A549 (cell line): ENCODE measurements at regions not wholly inside any gene's neighbourhood (a gene's known extent, or its start where the extent isn't known, plus 50 kb on each side); places are given as distances from the start of the nearest gene placed in this dataset.

Experiments used
- ATAC-seq, 2 experiments: fragments of 200-7000 bp in 1 of 2; fragments of >200 bp in 1 of 2; cut with Nextera tagmentation in 1 of 2; cut with Tn5 transposase in 1 of 2; 3 replicates each; pipeline versions ENCODE4 v1.8.0 to v1.9.1; 2018 to 2020; ENCODE audit warnings: mild to moderate bottlenecking in 1 of 2, moderate library complexity in 1 of 2
- CTCF ChIA-PET: fragments of 300-600 bp; sonication (Branson Sonifier 250); formaldehyde crosslinking; extraction: SDS; loops from one replicate; lab custom pipeline; 2021; ENCODE audit warnings: antibody characterized with exemption, inconsistent platforms; lab: Yijun Ruan, JAX
- POLR2A ChIA-PET: fragments of 350-600 bp; formaldehyde crosslinking; extraction: SDS; loops from one replicate; lab custom pipeline; 2021; ENCODE audit warnings: antibody characterized with exemption, inconsistent platforms; lab: Yijun Ruan, JAX
- DNase-seq, 2 experiments: peaks; one replicate each; pipeline versions ENCODE4 v3.0.0 to v3.0.0-alpha.2; 2011 to 2016; ENCODE audit warnings: low read depth in 1 of 2, low spot score in 1 of 2
- FAIRE-seq: peaks from 2 replicates; lab custom pipeline; 2011; peaks lifted over from hg19 to GRCh38; lab: Jason Lieb, UNC
- H3K27ac ChIP-seq, 2 experiments: fragments of >200 bp; sonication (Bioruptor Twin); formaldehyde crosslinking; 3 replicates each; pipeline ENCODE4 v1.5.1; 2016 to 2017
- H3K4me1 ChIP-seq: fragments of >200 bp; sonication (Bioruptor Twin); formaldehyde crosslinking; 3 replicates; pipeline ENCODE4 v1.6.1; 2016
- H3K4me2 ChIP-seq: fragments of >200 bp; sonication (Bioruptor Twin); formaldehyde crosslinking; 3 replicates; pipeline ENCODE4 v1.6.1; 2016
- H3K4me3 ChIP-seq: fragments of >200 bp; sonication (Bioruptor Twin); formaldehyde crosslinking; 3 replicates; pipeline ENCODE4 v1.5.1; 2016
- H3K9me3 ChIP-seq: fragments of >200 bp; sonication (Bioruptor Twin); formaldehyde crosslinking; 3 replicates; pipeline ENCODE4 v1.6.1; 2016
- ATOH8 ChIP-seq: fragments of 250-450 bp; sonication (Bioruptor Pico); IDR thresholded peaks from 2 replicates; pipeline ENCODE4 v1.5.0; 2020; ENCODE audit warnings: low read depth, mild to moderate bottlenecking, moderate library complexity
- EHMT2 ChIP-seq: fragments of 200-600 bp; sonication (generic); IDR thresholded peaks from 2 replicates; pipeline ENCODE4 v1.6.1; 2016; ENCODE audit warnings: antibody characterized with exemption, low read depth, mild to moderate bottlenecking, moderate library complexity
- ELK1 ChIP-seq: fragments of 150-350 bp; IDR thresholded peaks from 2 replicates; pipeline ENCODE4 v1.6.1; 2014; ENCODE audit warnings: low read depth, mild to moderate bottlenecking, low read length
- EP300 ChIP-seq, 2 experiments: fragments of >200 bp; sonication (Bioruptor Twin); formaldehyde crosslinking; IDR thresholded peaks; 2 replicates in 1 of 2; 3 replicates in 1 of 2; pipeline ENCODE4 v1.6.1; 2016 to 2017
- ESRRA ChIP-seq: fragments of 150-350 bp; IDR thresholded peaks from 2 replicates; pipeline ENCODE4 v1.6.1; 2014; ENCODE audit warnings: mild to moderate bottlenecking, low read length, borderline replicate concordance
- FOSB ChIP-seq: fragments of 250-450 bp; sonication (Bioruptor Pico); IDR thresholded peaks from 2 replicates; pipeline ENCODE4 v1.5.0; 2020; ENCODE audit warnings: mild to moderate bottlenecking, moderate library complexity
- FOXS1 ChIP-seq: fragments of 250-450 bp; sonication (Bioruptor Pico); IDR thresholded peaks from 2 replicates; pipeline ENCODE4 v1.5.0; 2020; ENCODE audit warnings: mild to moderate bottlenecking, moderate library complexity
- HEYL ChIP-seq: fragments of 250-450 bp; sonication (Bioruptor Pico); IDR thresholded peaks from 2 replicates; pipeline ENCODE4 v1.8.0; 2021; ENCODE audit warnings: mild to moderate bottlenecking, moderate library complexity
- HOXA7 ChIP-seq: fragments of 250-450 bp; sonication (Bioruptor Pico); IDR thresholded peaks from 2 replicates; pipeline ENCODE4 v1.5.0; 2020; ENCODE audit warnings: mild to moderate bottlenecking, moderate library complexity
- HOXB13 ChIP-seq: fragments of 250-450 bp; sonication (Bioruptor Pico); IDR thresholded peaks from 2 replicates; pipeline ENCODE4 v1.5.0; 2020; ENCODE audit warnings: low read depth, mild to moderate bottlenecking, moderate library complexity
- KDM5A ChIP-seq: fragments of 200-600 bp; sonication (generic); IDR thresholded peaks from 2 replicates; pipeline ENCODE4 v1.6.1; 2016; ENCODE audit warnings: antibody characterized with exemption, mild to moderate bottlenecking
- MAFK ChIP-seq: fragments of 450-650 bp; IDR thresholded peaks from 2 replicates; pipeline ENCODE4 v1.6.1; 2014; ENCODE audit not compliant: partially characterized antibody
- MAX ChIP-seq: IDR thresholded peaks from 2 replicates; pipeline ENCODE4 v1.6.1; 2012
- NPAS2 ChIP-seq: fragments of 250-450 bp; sonication (Bioruptor Pico); IDR thresholded peaks from 2 replicates; pipeline ENCODE4 v1.8.0; 2022; ENCODE audit warnings: mild to moderate bottlenecking, moderate library complexity, borderline replicate concordance
- NR3C1 ChIP-seq: fragments of >200 bp; sonication (Bioruptor Twin); formaldehyde crosslinking; IDR thresholded peaks from 3 replicates; pipeline ENCODE4 v1.6.1; 2017
- POLR2A ChIP-seq: IDR thresholded peaks from 2 replicates; pipeline ENCODE4 v1.6.1; 2012; ENCODE audit warnings: mild to moderate bottlenecking, low read length
- POLR2AphosphoS2 ChIP-seq: conservative IDR thresholded peaks from 2 replicates; pipeline ENCODE4 v1.6.1; 2012; ENCODE audit warnings: low read length, improper control_type of control experiment, inconsistent platforms
- RCOR1 ChIP-seq: fragments of 150-350 bp; IDR thresholded peaks from 2 replicates; pipeline ENCODE4 v1.6.1; 2014; ENCODE audit warnings: antibody characterized with exemption, low read length, low read depth
- RFX5 ChIP-seq: fragments of 450-650 bp; IDR thresholded peaks from 2 replicates; pipeline ENCODE4 v1.7.1; 2014; ENCODE audit warnings: antibody characterized with exemption, mild to moderate bottlenecking, moderate library complexity
- SREBF2 ChIP-seq: fragments of 450-650 bp; IDR thresholded peaks from 2 replicates; pipeline ENCODE4 v1.6.1; 2014; ENCODE audit warnings: mild to moderate bottlenecking, moderate library complexity
- TP53 ChIP-seq: fragments of 250-450 bp; sonication (Bioruptor Pico); IDR thresholded peaks from 2 replicates; pipeline ENCODE4 v1.5.0; 2021; ENCODE audit warnings: mild to moderate bottlenecking, moderate library complexity
- ZC3H11A ChIP-seq: fragments of 450-650 bp; IDR thresholded peaks from 2 replicates; pipeline ENCODE4 v1.6.1; 2014; ENCODE audit warnings: antibody characterized with exemption, mild to moderate bottlenecking
- ZSCAN20 ChIP-seq: fragments of 250-450 bp; sonication (Bioruptor Pico); IDR thresholded peaks from 2 replicates; pipeline ENCODE4 v1.8.0; 2022; ENCODE audit warnings: mild to moderate bottlenecking, moderate library complexity
- WGBS: methylation state at CpG from one replicate; pipeline ENCODE4 v1.1.6; 2017; ENCODE audit errors: missing lambda C conversion rate; 5-methylcytosine and 5-hydroxymethylcytosine counted together
- TF ChIP-seq, protein P1 (sequence below): fragments of 200-600 bp; sonication (generic); IDR thresholded peaks from 2 replicates; pipeline ENCODE4 v1.6.1; 2016; ENCODE audit warnings: antibody characterized with exemption, mild to moderate bottlenecking, moderate library complexity
- TF ChIP-seq, protein P2 (sequence below): fragments of >200 bp; sonication (Bioruptor Twin); formaldehyde crosslinking; IDR thresholded peaks from 3 replicates; pipeline ENCODE4 v1.6.1; 2016
- TF ChIP-seq, protein P3 (sequence below): IDR thresholded peaks from 2 replicates; pipeline ENCODE4 v1.6.1; 2012; ENCODE audit warnings: low read depth, borderline replicate concordance

GRCh38 chr12:87603727-87604126, 425.5 kb downstream of the C12orf50 start:
- FAIRE-seq (no peak), ATAC-seq (no peak), DNase-seq (no peak)
- 15% methylated on average over 2 of the region's 2 CpGs for WGBS
- Histone ChIP-seq H3K9me3 (no peaks in the 10 kb centered on the region), H3K4me3 (no peak overlapping the region), H3K27ac (no peak overlapping the region), H3K4me1 (0 out of 3 replicates have a peak, but pooled peaks cover 4% of the 10 kb centered on the region), H3K4me2 (no peak overlapping the region)
- POLR2A ChIA-PET: no interaction called here
- CTCF ChIA-PET: no interaction called here
- TF ChIP-seq ZC3H11A: no peak
- TF ChIP-seq, protein P1, sequence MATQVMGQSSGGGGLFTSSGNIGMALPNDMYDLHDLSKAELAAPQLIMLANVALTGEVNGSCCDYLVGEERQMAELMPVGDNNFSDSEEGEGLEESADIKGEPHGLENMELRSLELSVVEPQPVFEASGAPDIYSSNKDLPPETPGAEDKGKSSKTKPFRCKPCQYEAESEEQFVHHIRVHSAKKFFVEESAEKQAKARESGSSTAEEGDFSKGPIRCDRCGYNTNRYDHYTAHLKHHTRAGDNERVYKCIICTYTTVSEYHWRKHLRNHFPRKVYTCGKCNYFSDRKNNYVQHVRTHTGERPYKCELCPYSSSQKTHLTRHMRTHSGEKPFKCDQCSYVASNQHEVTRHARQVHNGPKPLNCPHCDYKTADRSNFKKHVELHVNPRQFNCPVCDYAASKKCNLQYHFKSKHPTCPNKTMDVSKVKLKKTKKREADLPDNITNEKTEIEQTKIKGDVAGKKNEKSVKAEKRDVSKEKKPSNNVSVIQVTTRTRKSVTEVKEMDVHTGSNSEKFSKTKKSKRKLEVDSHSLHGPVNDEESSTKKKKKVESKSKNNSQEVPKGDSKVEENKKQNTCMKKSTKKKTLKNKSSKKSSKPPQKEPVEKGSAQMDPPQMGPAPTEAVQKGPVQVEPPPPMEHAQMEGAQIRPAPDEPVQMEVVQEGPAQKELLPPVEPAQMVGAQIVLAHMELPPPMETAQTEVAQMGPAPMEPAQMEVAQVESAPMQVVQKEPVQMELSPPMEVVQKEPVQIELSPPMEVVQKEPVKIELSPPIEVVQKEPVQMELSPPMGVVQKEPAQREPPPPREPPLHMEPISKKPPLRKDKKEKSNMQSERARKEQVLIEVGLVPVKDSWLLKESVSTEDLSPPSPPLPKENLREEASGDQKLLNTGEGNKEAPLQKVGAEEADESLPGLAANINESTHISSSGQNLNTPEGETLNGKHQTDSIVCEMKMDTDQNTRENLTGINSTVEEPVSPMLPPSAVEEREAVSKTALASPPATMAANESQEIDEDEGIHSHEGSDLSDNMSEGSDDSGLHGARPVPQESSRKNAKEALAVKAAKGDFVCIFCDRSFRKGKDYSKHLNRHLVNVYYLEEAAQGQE: no peak
- no peak for TF ChIP-seq NPAS2 (CRISPR knock-in tag)
- TF ChIP-seq ELK1: no peak
- no peak for TF ChIP-seq ESRRA
- no peak for TF ChIP-seq ZSCAN20 (CRISPR knock-in tag)
- TF ChIP-seq RFX5: no peak
- TF ChIP-seq HOXB13 (CRISPR knock-in tag): no peak
- no peak for TF ChIP-seq RCOR1

- Histone ChIP-seq H3K4me2 (peak overlapping the region; percentile 23; the same call in 1 of the 3 replicates), H3K4me1 (0 out of 3 replicates have a peak, but pooled peaks cover 4% of the 10 kb centered on the region), H3K4me3 (no peak overlapping the region), H3K9me3 (no peaks in the 10 kb centered on the region), H3K27ac (no peak overlapping the region)
- DNase-seq (no peak), ATAC-seq (no peak), FAIRE-seq (no peak)
- TF ChIP-seq RCOR1 (no peak), TP53 (CRISPR knock-in tag) (no peak), ESRRA (no peak), FOXS1 (CRISPR knock-in tag) (no peak), POLR2AphosphoS2 (no peak), NR3C1 (no peak), HEYL (CRISPR knock-in tag) (no peak), ZSCAN20 (CRISPR knock-in tag) (no peak), POLR2A (no peak), RFX5 (no peak), NPAS2 (CRISPR knock-in tag) (no peak), SREBF2 (no peak), FOSB (CRISPR knock-in tag) (no peak), KDM5A (no peak), HOXA7 (CRISPR knock-in tag) (no peak)
- POLR2A ChIA-PET: interaction anchor here (0.6 kb wide), 1 partner anchor 258 kb away, joined by 3 read pairs; no protein-coding TSS in a partner anchor
- WGBS: 48% methylated on average over 3 of the region's 3 CpGs
- CTCF ChIA-PET: interaction anchor here (0.6 to 1.5 kb wide), 2 partner anchors 9 to 13 kb away, joined by 3 read pairs; no protein-coding TSS in a partner anchor
Observed at GRCh38 chr12:87599459-87599858, 429.7 kb downstream of the C12orf50 start.

- H3K4me3 ChIP-seq: no peak overlapping the region
- ATAC-seq (no peak), DNase-seq (no peak), FAIRE-seq (no peak)
- WGBS: 52% methylated on average over 3 of the region's 3 CpGs
- POLR2A ChIA-PET: no interaction called here
- no peak overlapping the region for H3K4me2 ChIP-seq
- H3K9me3 ChIP-seq: no peaks in the 10 kb centered on the region
- no peak overlapping the region for H3K27ac ChIP-seq
- 0 out of 3 replicates have a peak, but pooled peaks cover 4% of the 10 kb centered on the region for H3K4me1 ChIP-seq
- CTCF ChIA-PET: no interaction called here
- TF ChIP-seq EHMT2: 0 out of 2 replicates have a peak, but pooled peaks have one; percentile 52
- TF ChIP-seq, protein P2, sequence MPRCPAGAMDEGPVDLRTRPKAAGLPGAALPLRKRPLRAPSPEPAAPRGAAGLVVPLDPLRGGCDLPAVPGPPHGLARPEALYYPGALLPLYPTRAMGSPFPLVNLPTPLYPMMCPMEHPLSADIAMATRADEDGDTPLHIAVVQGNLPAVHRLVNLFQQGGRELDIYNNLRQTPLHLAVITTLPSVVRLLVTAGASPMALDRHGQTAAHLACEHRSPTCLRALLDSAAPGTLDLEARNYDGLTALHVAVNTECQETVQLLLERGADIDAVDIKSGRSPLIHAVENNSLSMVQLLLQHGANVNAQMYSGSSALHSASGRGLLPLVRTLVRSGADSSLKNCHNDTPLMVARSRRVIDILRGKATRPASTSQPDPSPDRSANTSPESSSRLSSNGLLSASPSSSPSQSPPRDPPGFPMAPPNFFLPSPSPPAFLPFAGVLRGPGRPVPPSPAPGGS: no peak
- TF ChIP-seq MAX: no peak
- no peak for TF ChIP-seq ZC3H11A
- TF ChIP-seq MAFK: peak; percentile 57
- no peak for TF ChIP-seq ATOH8
- TF ChIP-seq EP300 (IDR thresholded peaks at IDR 0.05): no peak
- TF ChIP-seq, protein P3, sequence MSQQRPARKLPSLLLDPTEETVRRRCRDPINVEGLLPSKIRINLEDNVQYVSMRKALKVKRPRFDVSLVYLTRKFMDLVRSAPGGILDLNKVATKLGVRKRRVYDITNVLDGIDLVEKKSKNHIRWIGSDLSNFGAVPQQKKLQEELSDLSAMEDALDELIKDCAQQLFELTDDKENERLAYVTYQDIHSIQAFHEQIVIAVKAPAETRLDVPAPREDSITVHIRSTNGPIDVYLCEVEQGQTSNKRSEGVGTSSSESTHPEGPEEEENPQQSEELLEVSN: no peak
Observed at GRCh38 chr12:87597114-87597513, 432.1 kb downstream of the C12orf50 start.
